ENCODE measurements at regions not wholly inside any gene's neighbourhood (a gene's known extent, or its start where the extent isn't known, plus 50 kb on each side); places are given as distances from the start of the nearest gene placed in this dataset.

DNA sequence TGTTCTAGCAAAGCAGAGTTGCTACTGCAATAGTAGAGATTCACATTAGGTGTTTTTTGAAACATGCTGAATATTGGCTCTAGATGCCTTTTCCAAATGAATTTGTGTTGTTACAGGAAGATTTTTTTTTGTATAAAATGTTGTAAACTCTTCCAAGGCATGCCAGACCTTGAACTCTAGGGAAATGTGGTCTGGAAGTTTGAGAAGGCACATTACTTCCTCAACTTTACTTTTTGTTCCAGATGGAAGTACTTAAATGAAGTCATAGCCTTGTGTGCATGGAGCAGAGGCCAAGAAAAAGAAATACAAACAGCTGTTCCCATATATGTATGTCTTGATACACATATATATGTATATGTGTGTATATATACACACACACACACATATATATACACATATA is 585.7 kb upstream of the MARCKS start:
- Histone ChIP-seq H3K9me3 (peaks cover 0 to 18% of the 10 kb centered on the region in 2 donors), H3K27me3 (no peaks in the 10 kb centered on the region), H3K27ac (no peak overlapping the region), H3K4me1 (no peaks in the 10 kb centered on the region), H3K4me3 (no peak overlapping the region), H3K36me3 (no peaks in the 10 kb centered on the region)
- no peak for DNase-seq
- TF ChIP-seq POLR2A (IDR thresholded peaks at IDR 0.05), result no peak
- TF ChIP-seq, protein P1, sequence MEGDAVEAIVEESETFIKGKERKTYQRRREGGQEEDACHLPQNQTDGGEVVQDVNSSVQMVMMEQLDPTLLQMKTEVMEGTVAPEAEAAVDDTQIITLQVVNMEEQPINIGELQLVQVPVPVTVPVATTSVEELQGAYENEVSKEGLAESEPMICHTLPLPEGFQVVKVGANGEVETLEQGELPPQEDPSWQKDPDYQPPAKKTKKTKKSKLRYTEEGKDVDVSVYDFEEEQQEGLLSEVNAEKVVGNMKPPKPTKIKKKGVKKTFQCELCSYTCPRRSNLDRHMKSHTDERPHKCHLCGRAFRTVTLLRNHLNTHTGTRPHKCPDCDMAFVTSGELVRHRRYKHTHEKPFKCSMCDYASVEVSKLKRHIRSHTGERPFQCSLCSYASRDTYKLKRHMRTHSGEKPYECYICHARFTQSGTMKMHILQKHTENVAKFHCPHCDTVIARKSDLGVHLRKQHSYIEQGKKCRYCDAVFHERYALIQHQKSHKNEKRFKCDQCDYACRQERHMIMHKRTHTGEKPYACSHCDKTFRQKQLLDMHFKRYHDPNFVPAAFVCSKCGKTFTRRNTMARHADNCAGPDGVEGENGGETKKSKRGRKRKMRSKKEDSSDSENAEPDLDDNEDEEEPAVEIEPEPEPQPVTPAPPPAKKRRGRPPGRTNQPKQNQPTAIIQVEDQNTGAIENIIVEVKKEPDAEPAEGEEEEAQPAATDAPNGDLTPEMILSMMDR (IDR thresholded peaks at IDR 0.05), result no peak
- intact Hi-C loops (cut with DNase I; ENCODE audit: low total_unique reads), result no loop called here

DNA sequence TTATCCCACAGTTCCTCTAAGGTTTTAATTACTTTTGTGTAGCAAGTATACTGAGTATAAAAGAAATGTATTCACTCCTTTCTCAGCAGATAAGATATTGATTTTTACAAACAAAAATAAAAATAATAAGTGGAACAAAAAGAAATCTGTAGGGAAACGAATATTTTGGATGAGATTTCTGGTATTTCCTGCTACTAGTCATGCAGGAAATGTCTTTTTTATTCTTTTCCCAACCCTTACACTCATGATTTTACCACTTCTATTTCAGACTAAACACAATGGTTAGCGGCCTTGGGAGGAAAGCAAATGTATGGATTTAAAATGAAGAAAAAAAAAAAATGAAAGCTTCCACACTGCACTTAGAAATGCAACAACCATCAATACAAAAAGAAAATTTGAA is 580.5 kb upstream of the MARCKS start:
- DNase-seq, result no peak
- no peaks in the 10 kb centered on the region for H3K9me3 ChIP-seq
- intact Hi-C loops (cut with DNase I; ENCODE audit: low total_unique reads), result no loop called here

DNA sequence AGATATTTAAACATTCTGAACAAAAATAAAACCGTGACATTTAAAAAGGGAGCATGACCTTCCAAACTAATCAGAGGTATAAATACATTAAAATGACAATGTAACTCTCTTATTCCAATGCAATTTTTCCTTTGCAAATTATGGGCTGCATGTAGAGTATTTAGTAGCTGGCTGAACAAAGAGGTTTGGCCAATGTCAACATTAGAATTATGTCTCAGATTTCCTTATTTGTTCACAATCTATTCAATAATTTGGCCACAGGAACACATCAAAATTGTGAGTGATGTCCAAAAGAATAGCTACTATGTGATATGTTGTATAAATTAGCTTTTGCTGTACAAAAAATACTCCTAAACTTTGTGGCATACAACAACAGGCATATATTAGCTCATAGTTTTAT is 580.0 kb upstream of the MARCKS start:
- no peak for TF ChIP-seq POLR2A (IDR thresholded peaks at IDR 0.05)
- TF ChIP-seq, protein P1 (IDR thresholded peaks at IDR 0.05), result no peak
- no peaks in the 10 kb centered on the region for H3K27me3 ChIP-seq
- H3K9me3 ChIP-seq, result no peaks in the 10 kb centered on the region
- intact Hi-C loops (cut with DNase I; ENCODE audit: low total_unique reads), result no loop called here
- H3K27ac ChIP-seq, result no peak overlapping the region
- no peak for DNase-seq
- no peaks in the 10 kb centered on the region for H3K4me1 ChIP-seq
- H3K36me3 ChIP-seq, result no peaks in the 10 kb centered on the region
- H3K4me3 ChIP-seq, result no peak overlapping the region

More for the DNA sequence above, 580.5 kb upstream of the MARCKS start:
- Histone ChIP-seq H3K27me3 (no peaks in the 10 kb centered on the region), H3K36me3 (no peaks in the 10 kb centered on the region), H3K27ac (no peak overlapping the region), H3K4me3 (no peak overlapping the region), H3K4me1 (no peaks in the 10 kb centered on the region)
- TF ChIP-seq POLR2A (IDR thresholded peaks at IDR 0.05), result no peak
- TF ChIP-seq, protein P1 (IDR thresholded peaks at IDR 0.05), result no peak

DNA sequence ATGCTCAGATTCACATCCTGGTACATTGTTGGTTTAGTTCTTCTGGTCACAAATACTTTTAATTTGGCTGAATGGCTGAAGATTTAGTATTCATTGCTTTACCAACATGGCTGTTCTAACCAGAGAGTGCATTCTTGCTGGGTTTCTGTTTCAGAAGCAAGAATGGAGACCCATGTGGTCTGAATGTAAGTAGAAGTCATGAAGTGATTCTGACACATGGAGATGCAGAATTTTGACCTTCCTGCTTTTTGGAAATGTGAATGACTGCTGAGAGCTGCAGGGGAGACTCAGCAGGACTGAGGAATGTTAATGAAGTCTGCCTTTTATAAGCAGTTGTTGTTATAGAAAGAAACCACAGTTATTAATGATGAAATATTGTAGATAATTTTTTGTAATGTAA is 576.1 kb upstream of the MARCKS start:
- Histone ChIP-seq H3K36me3 (no peaks in the 10 kb centered on the region), H3K4me1 (no peaks in the 10 kb centered on the region), H3K27me3 (no peaks in the 10 kb centered on the region), H3K9me3 (no peaks in the 10 kb centered on the region), H3K27ac (no peak overlapping the region), H3K4me3 (no peak overlapping the region)
- intact Hi-C loops (cut with DNase I; ENCODE audit: low total_unique reads), result no loop called here
- TF ChIP-seq, protein P1 (IDR thresholded peaks at IDR 0.05), result no peak
- TF ChIP-seq POLR2A (IDR thresholded peaks at IDR 0.05), result no peak
- no peak for DNase-seq

DNA sequence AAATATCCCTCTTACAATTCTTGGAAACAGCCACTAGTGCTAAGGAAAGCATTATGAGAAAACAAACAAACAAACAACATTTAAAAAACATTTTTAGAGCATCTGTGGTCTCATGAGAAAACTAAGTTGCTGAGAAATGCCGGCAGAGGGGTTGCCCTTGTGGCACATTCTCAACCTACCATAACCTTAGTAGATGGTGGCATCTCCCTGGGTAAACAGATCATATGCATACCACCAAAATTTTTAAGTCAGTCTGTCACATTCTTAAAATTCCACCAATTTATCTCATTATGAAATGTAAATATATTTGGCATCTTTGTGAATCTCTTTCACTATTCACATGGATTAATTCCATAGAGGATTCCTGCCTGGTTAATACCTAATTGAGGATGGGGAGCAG is 575.7 kb upstream of the MARCKS start:
- Histone ChIP-seq H3K27ac (no peak overlapping the region), H3K36me3 (no peaks in the 10 kb centered on the region), H3K9me3 (no peaks in the 10 kb centered on the region), H3K4me1 (no peaks in the 10 kb centered on the region), H3K27me3 (no peaks in the 10 kb centered on the region), H3K4me3 (no peak overlapping the region)
- DNase-seq, result no peak
- intact Hi-C loops (cut with DNase I; ENCODE audit: low total_unique reads), result no loop called here
- no peak for TF ChIP-seq POLR2A (IDR thresholded peaks at IDR 0.05)
- TF ChIP-seq, protein P1 (IDR thresholded peaks at IDR 0.05), result no peak
